ENCODE measurements at regions not wholly inside any gene's neighbourhood (a gene's known extent, or its start where the extent isn't known, plus 50 kb on each side); places are given as distances from the start of the nearest gene placed in this dataset.

DNA sequence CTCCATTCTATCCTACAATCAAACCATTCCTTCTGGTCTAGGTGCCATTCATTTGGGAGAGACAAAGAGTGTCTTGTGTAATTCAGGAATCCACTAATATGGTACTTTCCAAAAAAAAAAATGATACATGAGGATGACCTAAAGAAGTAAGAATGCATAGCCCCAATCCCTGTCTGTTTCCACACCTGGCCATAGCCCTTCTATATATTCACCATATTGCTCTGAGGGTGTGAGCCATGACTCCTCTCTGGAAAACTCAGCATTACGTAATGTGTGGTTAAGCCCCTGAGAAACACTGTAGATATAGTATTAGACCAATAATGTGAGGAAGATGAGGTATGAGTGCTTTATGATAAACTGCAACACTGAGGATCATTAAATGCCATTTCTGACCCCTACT, 592.7 kb downstream of the INHBA start:
- no peaks in the 10 kb centered on the region for H3K36me3 Mint-ChIP-seq (ENCODE audit: low read depth)
- H3K9me3 Mint-ChIP-seq, result no peaks in the 10 kb centered on the region
- H3K27me3 Mint-ChIP-seq (ENCODE audit: low read depth), result no peaks in the 10 kb centered on the region
- DNase-seq (ENCODE audit: low read depth, low spot score), result no peak
- no peak overlapping the region for H3K4me3 Mint-ChIP-seq
- no peak overlapping the region for H3K27ac Mint-ChIP-seq (ENCODE audit: unreplicated experiment)
- H3K4me1 Mint-ChIP-seq, result peaks cover 10% of the 10 kb centered on the region
- TF ChIP-seq CTCF (conservative IDR thresholded peaks at IDR 0.05), result no peak

- Mint-ChIP-seq H3K27ac (ENCODE audit: unreplicated experiment) (no peak overlapping the region), H3K9me3 (no peaks in the 10 kb centered on the region), H3K27me3 (ENCODE audit: low read depth) (no peaks in the 10 kb centered on the region), H3K4me1 (peaks cover 10% of the 10 kb centered on the region), H3K36me3 (ENCODE audit: low read depth) (no peaks in the 10 kb centered on the region), H3K4me3 (no peak overlapping the region)
- DNase-seq (ENCODE audit: low read depth, low spot score), result no peak
- no peak for TF ChIP-seq CTCF (conservative IDR thresholded peaks at IDR 0.05)
Measured at GRCh38 chr7:41108821-41109220, 594.1 kb downstream of the INHBA start.

- Mint-ChIP-seq H3K27me3 (ENCODE audit: low read depth) (no peaks in the 10 kb centered on the region), H3K4me3 (no peak overlapping the region), H3K9me3 (no peaks in the 10 kb centered on the region), H3K27ac (ENCODE audit: unreplicated experiment) (no peak overlapping the region), H3K36me3 (ENCODE audit: low read depth) (no peaks in the 10 kb centered on the region), H3K4me1 (peaks cover 10% of the 10 kb centered on the region)
- TF ChIP-seq CTCF (conservative IDR thresholded peaks at IDR 0.05), result no peak
- no peak for DNase-seq (ENCODE audit: low read depth, low spot score)
Measured at GRCh38 chr7:41107938-41108448, 594.9 kb downstream of the INHBA start.

DNA sequence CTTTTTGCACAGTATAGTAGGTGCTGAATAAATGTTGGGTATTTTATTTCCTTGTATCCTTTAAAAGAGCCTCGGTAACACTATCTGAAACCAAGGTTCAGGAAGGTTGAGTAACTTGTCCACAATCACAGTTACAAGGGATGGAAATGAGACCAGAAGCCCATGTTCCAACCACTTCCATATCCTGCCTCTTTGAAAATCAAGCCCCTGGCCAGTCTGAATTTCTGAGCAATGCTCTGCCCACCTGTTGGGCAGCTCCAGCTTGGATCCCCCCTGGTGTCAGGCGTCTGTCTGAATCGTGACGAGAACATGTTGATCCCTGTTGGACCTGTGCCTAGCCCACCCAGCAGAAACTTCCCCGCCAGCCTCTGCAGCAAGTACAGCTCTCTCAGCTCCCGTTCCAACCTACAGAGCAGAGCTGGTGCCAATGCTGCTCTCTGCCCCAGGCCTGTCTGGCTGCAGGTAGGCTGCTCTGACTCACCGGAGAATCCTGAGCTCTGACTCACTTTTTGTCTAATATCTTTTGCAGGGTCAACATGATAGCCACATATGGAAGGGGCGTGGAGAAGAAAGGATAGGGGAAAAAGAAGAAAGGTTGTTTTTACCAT, 595.5 kb downstream of the INHBA start:
- Mint-ChIP-seq H3K27ac (ENCODE audit: unreplicated experiment) (no peak overlapping the region), H3K4me1 (peaks cover 10% of the 10 kb centered on the region), H3K9me3 (no peaks in the 10 kb centered on the region), H3K27me3 (ENCODE audit: low read depth) (no peaks in the 10 kb centered on the region), H3K36me3 (ENCODE audit: low read depth) (no peaks in the 10 kb centered on the region), H3K4me3 (no peak overlapping the region)
- DNase-seq (ENCODE audit: low read depth, low spot score), result no peak
- no peak for TF ChIP-seq CTCF (conservative IDR thresholded peaks at IDR 0.05)

DNA sequence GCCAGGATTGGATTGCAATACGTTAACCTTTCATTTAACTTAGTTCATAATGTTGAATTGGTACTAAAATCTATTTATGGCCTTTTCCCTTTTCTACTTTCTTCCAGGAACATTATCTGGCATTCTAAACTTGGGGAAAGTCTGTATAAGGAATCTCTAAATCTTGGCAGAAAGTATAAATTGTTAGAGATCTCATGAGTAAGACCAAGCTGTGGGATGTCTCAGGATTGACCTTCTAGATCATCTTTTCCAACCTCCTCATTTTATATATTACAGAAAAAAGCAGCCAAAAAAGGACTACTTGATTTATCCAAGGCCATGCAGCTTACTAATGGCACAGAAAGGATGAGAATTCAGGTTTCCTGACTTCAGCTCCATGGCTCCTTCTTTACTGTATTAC, 598.3 kb downstream of the INHBA start:
- no peak overlapping the region for H3K27ac Mint-ChIP-seq (ENCODE audit: unreplicated experiment)
- no peaks in the 10 kb centered on the region for H3K9me3 Mint-ChIP-seq
- TF ChIP-seq CTCF (conservative IDR thresholded peaks at IDR 0.05), result no peak
- DNase-seq (ENCODE audit: low read depth, low spot score), result no peak
- H3K4me1 Mint-ChIP-seq, result peaks cover 10% of the 10 kb centered on the region
- H3K36me3 Mint-ChIP-seq (ENCODE audit: low read depth), result no peaks in the 10 kb centered on the region
- no peaks in the 10 kb centered on the region for H3K27me3 Mint-ChIP-seq (ENCODE audit: low read depth)
- no peak overlapping the region for H3K4me3 Mint-ChIP-seq

Data from neural crest cell (in vitro differentiated cells).